K562 (cell line): ENCODE measurements at regions not wholly inside any gene's neighbourhood (a gene's known extent, or its start where the extent isn't known, plus 50 kb on each side); places are given as distances from the start of the nearest gene placed in this dataset.

Experiments
- ATAC-seq: fragments of 200-7000 bp; cut with Tn5 transposase; 3 replicates; pipeline ENCODE4 v1.9.1; 2020; ENCODE audit warnings: moderate library complexity
- BruUV-seq: library from RNA; stranded (reverse); fragments of 400-500 nt; replicated peaks from 2 replicates; lab custom pipeline; 2021; lab: Mats Ljungman, UMichigan
- CTCF ChIA-PET: fragments of 300-600 bp; formaldehyde crosslinking; extraction: SDS; loops from one replicate; lab custom pipeline; 2021; ENCODE audit warnings: low intra/inter-chr PET ratio; lab: Yijun Ruan, JAX
- POLR2A ChIA-PET: fragments of 300-600, 350-650 bp; sonication (Branson Sonifier 250); formaldehyde crosslinking; extraction: SDS; loops from one replicate; lab custom pipeline; 2021; ENCODE audit warnings: antibody characterized with exemption, inconsistent platforms; lab: Yijun Ruan, JAX
- DNase-seq, 4 experiments: peaks; one replicate each; pipeline versions ENCODE4 v3.0.0 to v3.0.0-alpha.2; 2011 to 2018; ENCODE audit warnings: low spot score in 3 of 4, mixed read lengths in 3 of 4; ENCODE audit errors: extremely low read depth in 1 of 4
- FAIRE-seq: peaks from 2 replicates; lab custom pipeline; 2011; peaks lifted over from hg19 to GRCh38; lab: Jason Lieb, UNC
- H2AFZ ChIP-seq: 2 replicates; pipeline ENCODE4 v1.6.0; 2011; ENCODE audit warnings: low read depth, low read length, control low read depth, inconsistent platforms
- H3K27ac ChIP-seq: fragments of 200-600 bp; 3 replicates; pipeline ENCODE4 v1.8.0; 2011; ENCODE audit warnings: low read depth, mild to moderate bottlenecking, control low read depth, inconsistent platforms, low read length, moderate library complexity, mixed read lengths; ENCODE audit errors: extremely low read depth
- H3K27me3 ChIP-seq, 2 experiments: fragments of 300-600 bp in 1 of 2; 2 replicates in 1 of 2; 3 replicates in 1 of 2; pipeline versions ENCODE4 v1.6.0 to v1.8.0; 2011; ENCODE audit warnings: inconsistent platforms in 2 of 2, low read length in 2 of 2, mild to moderate bottlenecking in 1 of 2, mixed read lengths in 1 of 2, moderate library complexity in 1 of 2; ENCODE audit not compliant: control insufficient read depth in 2 of 2, insufficient read depth in 2 of 2
- H3K36me3 ChIP-seq: fragments of 300-600 bp; 3 replicates; pipeline ENCODE4 v1.8.0; 2011; ENCODE audit warnings: mild to moderate bottlenecking, low read length, inconsistent platforms; ENCODE audit not compliant: control insufficient read depth, insufficient read depth
- H3K4me1 ChIP-seq, 2 experiments: fragments of 200-600 bp in 1 of 2; replicated peaks in 1 of 2; 2 replicates in 1 of 2; 3 replicates in 1 of 2; pipeline versions ENCODE4 v1.5.1 to v1.8.0; 2011; ENCODE audit warnings: inconsistent platforms in 2 of 2, low read length in 2 of 2, mild to moderate bottlenecking in 1 of 2, mixed read lengths in 1 of 2, moderate library complexity in 1 of 2; ENCODE audit not compliant: control insufficient read depth in 2 of 2, insufficient read depth in 2 of 2
- H3K4me2 ChIP-seq: 2 replicates; pipeline ENCODE4 v1.6.1; 2011; ENCODE audit warnings: low read length, control low read depth, inconsistent platforms, mixed read lengths; ENCODE audit not compliant: insufficient read depth
- H3K4me3 ChIP-seq: fragments of 200-600 bp; sonication (generic), shearing (Covaris generic); 2 replicates; pipeline ENCODE4 v1.5.1; 2016; ENCODE audit warnings: control low read depth, inconsistent platforms
- H3K79me2 ChIP-seq: fragments of 200-600 bp; 3 replicates; pipeline ENCODE4 v1.8.0; 2011; ENCODE audit warnings: low read length, inconsistent platforms; ENCODE audit not compliant: control insufficient read depth, insufficient read depth
- H3K9ac ChIP-seq, 2 experiments: 2 replicates each; pipeline versions ENCODE4 v1.6.0 to v1.6.1; 2011; ENCODE audit warnings: low read depth in 2 of 2, low read length in 2 of 2, control low read depth in 1 of 2, inconsistent platforms in 1 of 2, mild to moderate bottlenecking in 1 of 2, mixed read lengths in 1 of 2; ENCODE audit not compliant: insufficient read depth in 1 of 2
- H3K9me1 ChIP-seq: one replicate; pipeline ENCODE4 v1.6.0; 2011; ENCODE audit warnings: inconsistent platforms, mild to moderate bottlenecking, low read length, moderate library complexity; ENCODE audit not compliant: control insufficient read depth, insufficient read depth
- H3K9me3 ChIP-seq: replicated peaks from 2 replicates; pipeline ENCODE4 v1.5.1; 2011; ENCODE audit warnings: low read depth, low read length, inconsistent platforms; ENCODE audit not compliant: control insufficient read depth, insufficient read depth
- H4K20me1 ChIP-seq: replicated peaks from 2 replicates; pipeline ENCODE4 v1.6.1; 2011; ENCODE audit warnings: low read length, inconsistent platforms, mixed read lengths; ENCODE audit not compliant: control insufficient read depth, insufficient read depth
- ATF2 ChIP-seq: sonication (generic); formaldehyde crosslinking; IDR thresholded peaks from 2 replicates; pipeline ENCODE4 v1.8.1; 2022; ENCODE audit warnings: missing genetic modification reagents
- CHCHD3 ChIP-seq: fragments of 250-450 bp; sonication (Bioruptor Pico); IDR thresholded peaks from 2 replicates; pipeline ENCODE4 v2.1.2; 2022; ENCODE audit warnings: mild to moderate bottlenecking
- HIVEP1 ChIP-seq: fragments of 250-450 bp; sonication (Bioruptor Pico); IDR thresholded peaks from 2 replicates; pipeline ENCODE4 v1.4.0; 2020; ENCODE audit warnings: mild to moderate bottlenecking
- SLC30A9 ChIP-seq: fragments of 250-450 bp; sonication (Bioruptor Pico); IDR thresholded peaks from 2 replicates; pipeline ENCODE4 v1.8.0; 2022; ENCODE audit warnings: mild to moderate bottlenecking, moderate library complexity
- WGBS: fragments of 100-300 bp; shearing (Covaris generic); methylation state at CpG from one replicate; pipeline ENCODE4 v1.1.6; 2016; ENCODE audit warnings: low coverage, mixed read lengths; ENCODE audit not compliant: insufficient coverage; ENCODE audit errors: missing lambda C conversion rate; 5-methylcytosine and 5-hydroxymethylcytosine counted together
- in situ Hi-C: fragments of 300-500 bp; cut with MboI; formaldehyde crosslinking; loops from 4 replicates; pipeline ENCODE4 v1.15.0; 2018; ENCODE audit warnings: inconsistent platforms, mixed read lengths
- intact Hi-C: fragments of 100-400 bp; cut with micrococcal nuclease; formaldehyde crosslinking; loops from 2 replicates; pipeline ENCODE4 v1.14.2; 2022

- no peak for TF ChIP-seq CHCHD3 (CRISPR knock-in tag)
- FAIRE-seq, result no peak
- BruUV-seq, result no TSS peak
- no peaks in the 10 kb centered on the region for H3K4me1 ChIP-seq
- no peak overlapping the region for H3K27ac ChIP-seq
- H2AFZ ChIP-seq, result no peak overlapping the region
- H3K4me3 ChIP-seq, result no peak overlapping the region
- intact Hi-C loops (no loop called here), in situ Hi-C loops (no loop called here)
- peaks cover 0 to 10% of the 10 kb centered on the region in 2 experiments; a peak in 3 of 5 replicates for H3K27me3 ChIP-seq
- H3K9me1 ChIP-seq, result no peaks in the 10 kb centered on the region
- H4K20me1 ChIP-seq, result no peaks in the 10 kb centered on the region
- DNase-seq, result no peak
- no peak overlapping the region for H3K9ac ChIP-seq
- H3K36me3 ChIP-seq, result no peaks in the 10 kb centered on the region
- ChIA-PET POLR2A (interaction anchor here (0.7 kb wide), 1 partner anchor 244 kb away, joined by 3 read pairs; no protein-coding TSS in a partner anchor), CTCF (no interaction called here)
- no peak for ATAC-seq
- H3K4me2 ChIP-seq, result no peak overlapping the region
- no peaks in the 10 kb centered on the region for H3K9me3 ChIP-seq
- 0% methylated on average over 16 of the region's 26 CpGs for WGBS
- no peaks in the 10 kb centered on the region for H3K79me2 ChIP-seq
Observed at GRCh38 chr18:78683191-78684010, 296.2 kb upstream of the SALL3 start.

GRCh38 chr18:78685250-78685979, 294.2 kb upstream of the SALL3 start:
- DNase-seq (no peak), FAIRE-seq (no peak), ATAC-seq (no peak)
- H3K27me3 ChIP-seq, result peaks cover 0 to 23% of the 10 kb centered on the region in 2 experiments; a peak in 4 of 5 replicates
- H3K4me3 ChIP-seq, result no peak overlapping the region
- H3K4me2 ChIP-seq, result no peak overlapping the region
- H3K9ac ChIP-seq, result no peak overlapping the region
- TF ChIP-seq HIVEP1 (CRISPR knock-in tag) (no peak), ATF2 (CRISPR knock-in tag) (no peak), SLC30A9 (CRISPR knock-in tag) (no peak)
- CTCF ChIA-PET, result no interaction called here
- POLR2A ChIA-PET, result no interaction called here
- no TSS peak for BruUV-seq
- no peaks in the 10 kb centered on the region for H3K9me3 ChIP-seq
- H4K20me1 ChIP-seq, result no peaks in the 10 kb centered on the region
- no peak overlapping the region for H3K27ac ChIP-seq
- no peaks in the 10 kb centered on the region for H3K36me3 ChIP-seq
- H3K9me1 ChIP-seq, result no peaks in the 10 kb centered on the region
- H3K79me2 ChIP-seq, result no peaks in the 10 kb centered on the region
- no peaks in the 10 kb centered on the region for H3K4me1 ChIP-seq
- 1% methylated on average over 15 of the region's 23 CpGs for WGBS
- no peak overlapping the region for H2AFZ ChIP-seq
- intact Hi-C loops, result no loop called here
- in situ Hi-C loops, result no loop called here
